Mesodermal cell (in vitro differentiated cells): ENCODE measurements at regions not wholly inside any gene's neighbourhood (a gene's known extent, or its start where the extent isn't known, plus 50 kb on each side); places are given as distances from the start of the nearest gene placed in this dataset.
A peak's percentile ranks its signal among the peaks of the same experiment; 100 is the strongest.

Experiments used
- H3K27ac ChIP-seq: 2 replicates; pipeline ENCODE4 v1.7.0; 2013; ENCODE audit warnings: mild to moderate bottlenecking, low read depth, low read length, moderate library complexity; ENCODE audit not compliant: severe bottlenecking
- H3K36me3 ChIP-seq: 2 replicates; pipeline ENCODE4 v1.7.1; 2013; ENCODE audit warnings: mild to moderate bottlenecking, low read length, moderate library complexity; ENCODE audit not compliant: control insufficient read depth, insufficient read depth
- H3K4me1 ChIP-seq: one replicate; pipeline ENCODE4 v1.7.1; 2013; ENCODE audit warnings: mild to moderate bottlenecking, low read length; ENCODE audit not compliant: insufficient read depth, control insufficient read depth, poor library complexity, severe bottlenecking
- H3K4me3 ChIP-seq: 2 replicates; pipeline ENCODE4 v1.7.0; 2013; ENCODE audit warnings: low read length, control low read depth, mild to moderate bottlenecking; ENCODE audit not compliant: insufficient read depth, poor library complexity, severe bottlenecking; ENCODE audit errors: extremely low read depth
- H3K9me3 ChIP-seq: 2 replicates; pipeline ENCODE4 v1.7.1; 2013; ENCODE audit warnings: mild to moderate bottlenecking, low read length, moderate library complexity; ENCODE audit not compliant: control insufficient read depth
- WGBS, 2 experiments: methylation state at CpG; one replicate each; pipeline ENCODE4 v1.1.5; 2013; ENCODE audit warnings: missing lambda C conversion rate in 2 of 2; ENCODE audit not compliant: insufficient coverage in 2 of 2; 5-methylcytosine and 5-hydroxymethylcytosine counted together

DNA sequence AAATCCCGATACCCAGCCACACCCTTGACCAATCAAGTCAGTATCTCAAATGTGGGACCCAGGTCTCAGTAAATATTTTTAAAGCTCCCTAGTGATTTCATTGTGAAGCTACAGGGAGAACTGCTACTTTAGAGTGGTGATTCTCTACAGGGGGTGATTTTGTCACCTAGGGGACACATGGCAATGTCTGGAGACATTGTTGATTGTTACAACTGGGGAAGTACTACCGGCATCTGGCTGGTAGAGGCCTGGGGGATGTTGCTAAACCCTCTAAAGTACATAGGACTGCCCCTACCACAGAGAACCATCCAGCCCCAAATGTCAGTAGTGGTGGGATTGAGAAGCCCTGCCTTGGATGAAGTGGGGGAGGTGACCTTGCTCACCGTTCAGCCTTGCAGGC is 152.9 kb downstream of the RPS24 start:
- WGBS, 2 experiments: 79 to 90% methylated on average over 2 of the region's 3 CpGs
- no peak overlapping the region for H3K27ac ChIP-seq
- no peaks in the 10 kb centered on the region for H3K9me3 ChIP-seq

DNA sequence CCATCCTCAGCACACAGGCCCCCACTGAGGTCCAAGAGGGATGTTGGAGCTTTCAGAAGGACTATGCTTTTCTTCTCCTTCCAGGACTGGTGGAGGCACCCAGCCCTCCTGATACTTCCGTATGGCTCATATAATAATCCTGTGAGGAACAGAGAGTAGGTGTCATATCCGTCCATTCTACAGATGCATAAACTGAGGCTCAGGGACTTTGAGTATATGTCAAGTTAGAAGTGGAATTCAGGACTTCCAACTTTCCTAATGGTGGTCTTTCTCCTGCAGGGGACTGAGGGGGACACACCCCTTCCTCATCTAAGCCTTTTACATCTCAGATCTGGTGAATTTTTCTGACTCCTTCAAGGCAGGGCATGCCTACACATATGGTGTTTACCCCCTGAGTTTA is 153.7 kb downstream of the RPS24 start:
- no peak overlapping the region for H3K27ac ChIP-seq
- no peaks in the 10 kb centered on the region for H3K9me3 ChIP-seq
- WGBS, 2 experiments: 100% methylated on average over 1 of the region's 2 CpGs; no CpG with 5 or more reads in 1 of the 2 experiments
- no peak overlapping the region for H3K4me3 ChIP-seq
- H3K4me1 ChIP-seq: peaks cover 4% of the 10 kb centered on the region
- H3K36me3 ChIP-seq: no peaks in the 10 kb centered on the region

More for the DNA sequence above, 152.9 kb downstream of the RPS24 start:
- Histone ChIP-seq H3K4me1 (peaks cover 4% of the 10 kb centered on the region), H3K36me3 (no peaks in the 10 kb centered on the region), H3K4me3 (no peak overlapping the region)

DNA sequence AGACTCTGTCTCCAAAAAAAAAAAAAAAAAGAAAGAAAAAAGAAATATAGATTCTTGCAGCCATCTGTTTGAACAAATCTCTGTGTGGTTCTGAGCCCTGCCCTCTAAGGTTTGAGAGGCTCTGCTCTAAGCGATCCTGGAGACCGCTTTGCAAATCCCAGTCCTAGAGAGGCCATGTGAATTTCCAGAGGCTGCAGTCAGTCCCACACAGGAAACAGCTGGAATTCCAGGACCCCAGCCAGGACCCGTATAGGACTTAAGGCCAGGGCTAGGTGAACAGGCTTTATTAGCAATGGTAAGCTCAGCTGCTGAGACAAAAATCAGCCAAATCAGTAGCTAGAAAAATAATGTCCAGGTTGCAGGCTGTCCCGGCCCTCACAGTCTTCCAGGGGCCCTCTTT is 154.8 kb downstream of the RPS24 start:
- Histone ChIP-seq H3K27ac (no peak overlapping the region), H3K4me3 (no peak overlapping the region), H3K9me3 (no peaks in the 10 kb centered on the region), H3K4me1 (peaks cover 4% of the 10 kb centered on the region), H3K36me3 (no peaks in the 10 kb centered on the region)
- 95 to 98% methylated on average over 2 to 4 of the region's 4 CpGs for WGBS, 2 experiments

DNA sequence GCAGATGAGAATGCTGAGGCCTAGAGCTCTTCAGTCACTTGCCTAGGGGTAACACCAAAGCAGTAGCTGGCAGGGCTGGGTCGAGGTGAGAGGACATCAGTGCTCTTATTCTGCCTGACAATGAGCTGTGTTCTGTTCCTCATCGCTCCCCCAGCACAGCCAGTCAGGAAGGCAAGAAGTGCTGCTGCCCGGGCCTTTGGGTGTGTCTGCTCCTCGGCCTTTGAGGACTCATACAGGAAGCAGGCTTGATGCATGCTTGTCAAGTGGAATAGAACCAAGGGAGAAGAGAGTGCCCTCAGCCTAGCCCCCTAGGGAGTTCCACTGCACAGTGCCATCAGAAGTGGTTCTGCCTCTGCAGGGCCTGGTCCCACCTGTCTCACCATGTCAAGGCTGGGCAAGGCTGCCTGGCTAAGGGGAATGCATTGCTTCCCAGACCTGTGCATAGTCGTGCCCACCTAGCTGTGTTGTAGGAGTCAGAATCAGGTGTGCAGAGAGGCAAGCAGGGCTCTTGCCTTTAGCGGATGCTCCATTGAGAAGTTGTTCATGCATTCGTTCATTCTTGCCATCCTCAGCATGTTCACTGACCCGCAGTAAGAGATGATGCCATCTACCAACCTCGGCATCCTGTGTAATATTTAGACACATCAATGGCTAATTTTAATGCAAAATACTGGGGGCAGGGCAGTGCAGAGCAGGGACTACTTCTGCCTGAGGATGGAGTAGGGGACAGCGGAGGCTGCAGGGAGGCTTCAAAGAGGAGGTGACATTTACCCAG is 156.6 kb downstream of the RPS24 start:
- Histone ChIP-seq H3K27ac (no peak overlapping the region), H3K4me1 (peaks cover 7% of the 10 kb centered on the region), H3K36me3 (no peaks in the 10 kb centered on the region), H3K9me3 (no peaks in the 10 kb centered on the region), H3K4me3 (no peak overlapping the region)
- WGBS, 2 experiments: 89 to 92% methylated on average over 7 to 9 of the region's 10 CpGs

DNA sequence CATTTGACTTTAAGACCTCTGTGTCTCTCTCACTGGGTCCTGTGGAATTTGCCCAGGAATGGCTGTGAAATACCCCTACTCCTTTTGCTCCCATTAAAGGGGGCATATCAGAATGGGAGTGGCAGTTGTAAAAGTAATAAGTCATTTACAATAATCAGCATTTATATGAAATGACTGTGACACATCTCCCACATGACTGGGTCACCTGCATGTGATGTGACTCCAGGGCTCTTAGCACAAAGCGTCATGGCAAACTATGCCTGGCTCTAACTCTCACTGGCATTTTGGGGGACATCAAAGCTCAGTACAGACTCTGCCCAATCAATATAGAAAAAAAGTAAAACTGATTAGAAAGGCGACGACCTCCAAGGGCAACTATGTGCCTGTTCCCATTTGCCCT is 157.6 kb downstream of the RPS24 start:
- WGBS, 2 experiments: 82 to 100% methylated on average over 1 to 3 of the region's 3 CpGs
- Histone ChIP-seq H3K9me3 (no peaks in the 10 kb centered on the region), H3K4me3 (no peak overlapping the region), H3K36me3 (no peaks in the 10 kb centered on the region), H3K27ac (no peak overlapping the region), H3K4me1 (peaks cover 15% of the 10 kb centered on the region)

DNA sequence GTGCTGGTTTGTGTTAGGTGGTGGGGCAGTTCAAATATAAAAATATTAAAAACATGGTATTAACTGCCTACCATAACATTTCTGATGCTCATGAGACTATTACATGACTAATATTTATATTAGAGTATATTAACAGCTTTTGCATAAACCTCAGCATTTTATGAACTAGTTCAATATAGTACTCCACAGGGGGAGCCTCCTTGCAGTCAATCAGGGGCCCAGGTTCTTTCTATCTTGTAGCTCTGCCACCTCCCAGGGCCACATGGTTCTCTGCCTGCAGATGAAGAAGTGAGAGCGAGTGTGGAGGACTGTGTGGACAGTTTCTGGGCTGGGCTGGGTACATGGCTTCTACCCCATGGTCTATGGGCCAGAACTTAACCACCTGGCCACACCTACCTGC is 159.5 kb downstream of the RPS24 start:
- 100% methylated on average over 1 of the region's 1 CpG; no CpG with 5 or more reads in 1 of the 2 experiments for WGBS, 2 experiments

DNA sequence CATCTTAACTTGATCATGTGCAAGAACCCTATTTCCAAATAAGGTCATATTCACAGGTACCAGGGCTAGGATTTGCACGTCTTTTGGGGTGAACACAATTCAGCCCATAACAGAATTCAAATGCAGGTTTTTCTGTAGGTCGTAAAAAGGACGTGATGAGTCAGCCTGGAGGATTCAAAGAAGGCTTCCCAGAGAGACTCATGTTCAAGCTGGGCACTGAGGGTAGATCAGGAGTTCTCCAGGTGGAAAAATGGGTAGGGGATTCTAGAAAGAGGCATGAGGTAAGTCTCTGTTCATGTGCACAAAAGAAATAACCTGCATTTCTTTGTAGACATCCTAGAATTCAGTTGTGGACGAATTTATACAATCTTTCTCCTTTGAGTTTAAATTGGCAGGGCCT is 160.4 kb downstream of the RPS24 start:
- H3K4me1 ChIP-seq: peaks cover 21% of the 10 kb centered on the region
- H3K9me3 ChIP-seq: no peaks in the 10 kb centered on the region
- 71 to 81% methylated on average over 2 to 4 of the region's 4 CpGs for WGBS, 2 experiments
- no peaks in the 10 kb centered on the region for H3K36me3 ChIP-seq
- H3K27ac ChIP-seq: no peak overlapping the region
- H3K4me3 ChIP-seq: no peak overlapping the region

More for the DNA sequence above, 159.5 kb downstream of the RPS24 start:
- H3K4me3 ChIP-seq: no peak overlapping the region
- no peaks in the 10 kb centered on the region for H3K9me3 ChIP-seq
- peaks cover 25% of the 10 kb centered on the region for H3K4me1 ChIP-seq
- H3K36me3 ChIP-seq: no peaks in the 10 kb centered on the region
- no peak overlapping the region for H3K27ac ChIP-seq

DNA sequence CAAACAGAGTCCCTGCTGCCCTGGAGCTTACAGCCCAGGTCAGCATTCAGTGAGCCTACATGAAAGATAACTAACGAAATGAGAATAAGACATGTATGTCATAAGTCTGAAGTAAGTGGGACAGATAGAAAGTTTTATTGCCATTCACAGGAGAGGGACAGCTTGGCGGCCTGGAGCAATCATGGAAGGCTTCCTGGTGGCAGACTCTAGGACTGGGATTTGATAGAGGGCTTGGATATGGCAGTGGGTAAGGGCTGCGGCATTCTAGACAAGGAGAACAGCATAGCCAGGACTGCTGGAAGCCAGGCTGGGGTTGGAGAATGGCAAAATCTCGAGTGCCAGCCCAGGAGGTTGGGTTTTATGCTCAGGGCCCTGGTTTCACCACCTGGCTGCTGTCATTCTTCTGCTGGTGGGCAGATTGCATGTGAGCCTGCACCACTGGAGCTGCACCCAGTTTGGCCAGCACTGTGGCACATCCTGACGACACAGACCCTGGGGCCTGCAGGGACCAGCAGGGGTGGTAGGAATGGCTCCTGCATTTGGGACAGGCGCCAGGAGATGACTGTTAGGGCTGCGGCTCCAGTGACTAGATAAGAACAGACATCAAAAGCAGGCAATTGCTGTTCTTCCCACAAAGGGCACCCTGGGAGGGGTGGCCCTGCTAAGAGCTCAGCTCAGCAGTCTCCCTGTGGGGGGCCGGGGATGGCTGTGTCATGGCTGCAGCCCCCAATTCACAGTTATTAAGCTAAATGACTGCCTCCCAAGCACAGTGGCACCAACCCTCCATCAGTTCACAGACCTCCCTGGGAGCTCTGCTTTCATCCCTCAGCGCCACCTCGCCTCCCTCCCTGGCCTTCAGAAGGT is 161.1 kb downstream of the RPS24 start:
- peaks cover 21% of the 10 kb centered on the region for H3K4me1 ChIP-seq
- H3K9me3 ChIP-seq: no peaks in the 10 kb centered on the region
- H3K27ac ChIP-seq: peak overlapping the region; percentile 82
- no peak overlapping the region for H3K4me3 ChIP-seq
- 64 to 67% methylated on average over 6 to 7 of the region's 10 CpGs for WGBS, 2 experiments
- H3K36me3 ChIP-seq: no peaks in the 10 kb centered on the region

DNA sequence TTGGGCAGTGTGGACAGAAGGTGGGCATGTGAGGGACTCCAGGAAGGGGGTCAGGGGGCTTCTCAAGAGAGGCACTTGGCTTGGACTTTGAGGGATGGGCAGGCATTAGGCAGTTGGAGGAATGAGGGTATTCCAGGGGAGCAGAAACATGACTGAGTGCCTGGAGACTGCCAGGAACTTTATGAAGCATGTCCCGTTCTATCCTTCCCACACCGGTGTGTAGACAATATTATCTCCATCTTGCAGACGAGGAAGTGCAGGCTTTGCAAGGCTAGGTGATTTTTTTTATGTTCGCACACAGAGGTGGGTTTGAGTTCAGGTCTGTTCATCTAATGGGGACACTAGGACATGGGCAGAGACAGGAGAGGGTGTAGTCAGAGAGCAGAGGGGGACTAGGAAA is 162.7 kb downstream of the RPS24 start:
- peaks cover 21% of the 10 kb centered on the region for H3K4me1 ChIP-seq
- no peak overlapping the region for H3K4me3 ChIP-seq
- no peaks in the 10 kb centered on the region for H3K9me3 ChIP-seq
- WGBS, 2 experiments: 90 to 93% methylated on average over 2 of the region's 4 CpGs
- H3K27ac ChIP-seq: peak overlapping the region; percentile 82
- H3K36me3 ChIP-seq: no peaks in the 10 kb centered on the region

DNA sequence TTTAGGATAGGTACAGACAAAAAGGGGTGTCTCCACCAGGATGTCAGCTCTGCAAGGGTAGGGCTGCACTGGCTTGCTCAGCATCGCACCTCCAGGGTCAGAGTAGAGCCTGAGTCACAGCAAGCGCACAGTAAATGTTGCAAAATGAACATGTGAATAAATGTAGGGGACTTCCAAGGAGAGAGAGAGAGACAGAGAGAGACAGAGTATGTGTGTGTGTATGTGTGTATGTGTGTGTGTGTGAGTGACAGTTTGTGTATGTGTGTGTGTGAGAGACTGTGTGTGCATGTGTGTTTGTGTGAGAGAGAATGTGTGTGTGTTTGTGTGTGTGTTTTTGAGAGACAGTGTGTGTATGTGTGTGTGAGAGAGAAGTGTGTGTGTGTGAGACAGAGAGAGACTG is 163.3 kb downstream of the RPS24 start:
- Histone ChIP-seq H3K36me3 (no peaks in the 10 kb centered on the region), H3K4me1 (peaks cover 21% of the 10 kb centered on the region), H3K27ac (no peak overlapping the region), H3K9me3 (no peaks in the 10 kb centered on the region), H3K4me3 (no peak overlapping the region)
- WGBS, 2 experiments: 89 to 95% methylated on average over 2 of the region's 2 CpGs
